PC-9 (cell line): ENCODE measurements at regions not wholly inside any gene's neighbourhood (a gene's known extent, or its start where the extent isn't known, plus 50 kb on each side); places are given as distances from the start of the nearest gene placed in this dataset.

Experiments
- EZH2 ChIP-seq: fragments of 200-600 bp; sonication (generic); IDR thresholded peaks from 2 replicates; pipeline ENCODE4 v1.8.0; 2017; ENCODE audit warnings: antibody characterized with exemption, low read depth
- TF ChIP-seq, protein P1 (sequence below): fragments of 200-600 bp; sonication (generic); conservative IDR thresholded peaks from 2 replicates; pipeline ENCODE4 v1.6.1; 2017; ENCODE audit warnings: mixed run types, antibody characterized with exemption, mild to moderate bottlenecking, moderate library complexity

DNA sequence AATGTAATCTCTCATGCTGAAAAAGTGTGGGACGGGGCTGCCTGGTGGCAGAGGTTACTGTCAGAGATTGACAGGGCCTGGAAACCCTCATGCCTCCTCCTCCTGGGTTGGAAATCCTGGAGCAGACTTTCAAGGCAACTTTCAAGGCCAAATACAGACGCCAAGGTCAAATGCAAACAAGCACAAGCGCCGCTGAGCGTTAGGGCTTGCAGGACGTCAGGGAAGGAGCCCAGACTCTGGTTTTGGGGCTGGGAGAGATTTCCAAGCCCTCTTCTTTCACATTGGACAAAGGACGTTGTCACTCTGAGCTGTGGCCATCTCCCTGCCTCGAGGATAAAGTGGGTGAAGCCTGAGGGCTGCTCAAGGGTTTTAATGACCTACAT is 120.1 kb downstream of the TWIST2 start:
- TF ChIP-seq, protein P1, sequence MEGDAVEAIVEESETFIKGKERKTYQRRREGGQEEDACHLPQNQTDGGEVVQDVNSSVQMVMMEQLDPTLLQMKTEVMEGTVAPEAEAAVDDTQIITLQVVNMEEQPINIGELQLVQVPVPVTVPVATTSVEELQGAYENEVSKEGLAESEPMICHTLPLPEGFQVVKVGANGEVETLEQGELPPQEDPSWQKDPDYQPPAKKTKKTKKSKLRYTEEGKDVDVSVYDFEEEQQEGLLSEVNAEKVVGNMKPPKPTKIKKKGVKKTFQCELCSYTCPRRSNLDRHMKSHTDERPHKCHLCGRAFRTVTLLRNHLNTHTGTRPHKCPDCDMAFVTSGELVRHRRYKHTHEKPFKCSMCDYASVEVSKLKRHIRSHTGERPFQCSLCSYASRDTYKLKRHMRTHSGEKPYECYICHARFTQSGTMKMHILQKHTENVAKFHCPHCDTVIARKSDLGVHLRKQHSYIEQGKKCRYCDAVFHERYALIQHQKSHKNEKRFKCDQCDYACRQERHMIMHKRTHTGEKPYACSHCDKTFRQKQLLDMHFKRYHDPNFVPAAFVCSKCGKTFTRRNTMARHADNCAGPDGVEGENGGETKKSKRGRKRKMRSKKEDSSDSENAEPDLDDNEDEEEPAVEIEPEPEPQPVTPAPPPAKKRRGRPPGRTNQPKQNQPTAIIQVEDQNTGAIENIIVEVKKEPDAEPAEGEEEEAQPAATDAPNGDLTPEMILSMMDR: no peak
- TF ChIP-seq EZH2: no peak
